ENCODE measurements at regions not wholly inside any gene's neighbourhood (a gene's known extent, or its start where the extent isn't known, plus 50 kb on each side); places are given as distances from the start of the nearest gene placed in this dataset.
"Not testable (repeated sequence)": the region's sequence is repeated elsewhere in the genome, so short reads cannot be mapped to it uniquely, and the experiment has no call there.

- H3K4me3 ChIP-seq (ENCODE audit: low read depth, low read length) = no peak overlapping the region
- DNase-seq (ENCODE audit: low read depth) = no peak
- TF ChIP-seq CTCF (IDR thresholded peaks at IDR 0.05; ENCODE audit: insufficient read depth, low read depth, low read length) = no peak
Observed at GRCh38 chr2:163951312-163951711, 215.5 kb upstream of the FIGN start.

GRCh38 chr2:163949693-163950092 lies 213.9 kb upstream of the FIGN start:
- DNase-seq (ENCODE audit: low read depth) = no peak
- TF ChIP-seq CTCF (IDR thresholded peaks at IDR 0.05; ENCODE audit: insufficient read depth, low read depth, low read length) = no peak
- H3K4me3 ChIP-seq (ENCODE audit: low read depth, low read length) = no peak overlapping the region

- H3K4me3 ChIP-seq (ENCODE audit: low read depth, low read length) = no peak overlapping the region
- no peak for DNase-seq (ENCODE audit: low read depth)
- TF ChIP-seq CTCF (IDR thresholded peaks at IDR 0.05; ENCODE audit: insufficient read depth, low read depth, low read length) = no peak
Observed at GRCh38 chr2:163944347-163944737, 208.5 kb upstream of the FIGN start.

GRCh38 chr2:163943403-163944346 lies 207.9 kb upstream of the FIGN start:
- H3K4me3 ChIP-seq (ENCODE audit: low read depth, low read length) = no peak overlapping the region
- TF ChIP-seq CTCF (IDR thresholded peaks at IDR 0.05; ENCODE audit: insufficient read depth, low read depth, low read length) = no peak
- no peak for DNase-seq (ENCODE audit: low read depth)

- H3K4me3 ChIP-seq (ENCODE audit: low read depth, low read length) = no peak overlapping the region
- no peak for DNase-seq (ENCODE audit: low read depth)
- TF ChIP-seq CTCF (IDR thresholded peaks at IDR 0.05; ENCODE audit: insufficient read depth, low read depth, low read length) = no peak
Observed at GRCh38 chr2:163934131-163934530, 198.3 kb upstream of the FIGN start.

- TF ChIP-seq CTCF (IDR thresholded peaks at IDR 0.05; ENCODE audit: insufficient read depth, low read depth, low read length) = no peak
- peak; percentile 1 for DNase-seq (ENCODE audit: low read depth)
- H3K4me3 ChIP-seq (ENCODE audit: low read depth, low read length) = no peak overlapping the region
Observed at GRCh38 chr2:163919717-163920116, 183.9 kb upstream of the FIGN start.

- not testable (repeated sequence) for DNase-seq (ENCODE audit: low read depth); H3K4me3 ChIP-seq (ENCODE audit: low read depth, low read length)
Observed at GRCh38 chr2:163914486-163914885, 178.7 kb upstream of the FIGN start.

GRCh38 chr2:163913532-163913944 lies 177.7 kb upstream of the FIGN start:
- peak overlapping the region; percentile 46 for H3K4me3 ChIP-seq (ENCODE audit: low read depth, low read length)
- not testable (repeated sequence) for DNase-seq (ENCODE audit: low read depth)
